GM12878 (cell line): ENCODE measurements at regions not wholly inside any gene's neighbourhood (a gene's known extent, or its start where the extent isn't known, plus 50 kb on each side); places are given as distances from the start of the nearest gene placed in this dataset.

Experiments
- ATAC-seq: fragments of 200-7000 bp; cut with Tn5 transposase; 3 replicates; pipeline ENCODE4 v1.9.1; 2020; ENCODE audit warnings: mild to moderate bottlenecking, moderate library complexity
- BruUV-seq: library from RNA; stranded (reverse); fragments of 400-500 nt; replicated peaks from 2 replicates; lab custom pipeline; 2021; lab: Mats Ljungman, UMichigan
- CTCF ChIA-PET: fragments of 300-600 bp; sonication (Branson Sonifier 250); formaldehyde crosslinking; extraction: SDS; loops from one replicate; lab custom pipeline; 2021; ENCODE audit warnings: inconsistent platforms; lab: Yijun Ruan, JAX
- POLR2A ChIA-PET: fragments of 350-600 bp; formaldehyde crosslinking; extraction: SDS; loops from one replicate; lab custom pipeline; 2021; ENCODE audit warnings: inconsistent platforms; lab: Charles Lee
- RAD21 ChIA-PET: fragments of 300-600 bp; sonication (Branson Sonifier 250); formaldehyde crosslinking; loops from one replicate; lab custom pipeline; 2023; ENCODE audit warnings: antibody characterized with exemption; ENCODE audit not compliant: unreplicated experiment; lab: Charles Lee
- SMC1A ChIA-PET: fragments of 300-600 bp; sonication (Branson Sonifier 250); formaldehyde crosslinking; loops from one replicate; lab custom pipeline; 2023; ENCODE audit not compliant: unreplicated experiment, uncharacterized antibody; lab: Charles Lee
- DNase-seq: peaks from one replicate; pipeline ENCODE4 v3.0.0-alpha.2; 2011; ENCODE audit warnings: low read depth, low spot score
- FAIRE-seq: peaks from 3 replicates; lab custom pipeline; 2011; peaks lifted over from hg19 to GRCh38; lab: Jason Lieb, UNC
- H2AFZ ChIP-seq: 2 replicates; pipeline ENCODE4 v1.6.0; 2011; ENCODE audit warnings: low read depth, low read length, control low read depth; ENCODE audit not compliant: control insufficient read depth
- H3K27ac ChIP-seq: 2 replicates; pipeline ENCODE4 v1.5.1; 2011; ENCODE audit warnings: control low read depth; ENCODE audit not compliant: control insufficient read depth, insufficient read depth
- H3K27me3 ChIP-seq, 2 experiments: replicated peaks in 1 of 2; 2 replicates each; pipeline versions ENCODE4 v1.6.0 to v1.6.1; 2011; ENCODE audit warnings: low read length in 1 of 2; ENCODE audit not compliant: control insufficient read depth in 2 of 2, insufficient read depth in 2 of 2
- H3K36me3 ChIP-seq, 2 experiments: 2 replicates each; pipeline ENCODE4 v1.5.1; 2011; ENCODE audit warnings: low read length in 1 of 2; ENCODE audit not compliant: control insufficient read depth in 2 of 2, insufficient read depth in 2 of 2
- H3K4me1 ChIP-seq: 2 replicates; pipeline ENCODE4 v1.6.1; 2011; ENCODE audit warnings: mild to moderate bottlenecking, low read length, moderate library complexity, mixed read lengths; ENCODE audit not compliant: control insufficient read depth, insufficient read depth
- H3K4me2 ChIP-seq: 2 replicates; pipeline ENCODE4 v1.6.0; 2011; ENCODE audit warnings: control low read depth; ENCODE audit not compliant: control insufficient read depth, insufficient read depth
- H3K4me3 ChIP-seq: fragments of 200-600 bp; sonication (generic); 2 replicates; pipeline ENCODE4 v1.5.1; 2016
- H3K79me2 ChIP-seq: 2 replicates; pipeline ENCODE4 v1.6.0; 2011; ENCODE audit warnings: low read length; ENCODE audit not compliant: control insufficient read depth, insufficient read depth
- H3K9ac ChIP-seq: 2 replicates; pipeline ENCODE4 v1.8.0; 2011; ENCODE audit warnings: low read length, control low read depth, mixed read lengths; ENCODE audit not compliant: control insufficient read depth, insufficient read depth
- H3K9me3 ChIP-seq: replicated peaks from 3 replicates; pipeline ENCODE4 v1.5.1; 2011; ENCODE audit warnings: mild to moderate bottlenecking, low read length; ENCODE audit not compliant: control insufficient read depth, insufficient read depth
- H4K20me1 ChIP-seq: 2 replicates; pipeline ENCODE4 v1.6.0; 2011; ENCODE audit not compliant: control insufficient read depth, insufficient read depth
- CBX3 ChIP-seq: fragments of 200-600 bp; sonication (generic); IDR thresholded peaks from 2 replicates; pipeline ENCODE4 v1.6.1; 2016; ENCODE audit warnings: low read depth, borderline replicate concordance
- IRF4 ChIP-seq: IDR thresholded peaks from 2 replicates; pipeline ENCODE4 v1.6.1; 2011; ENCODE audit warnings: low read depth, low read length
- LARP7 ChIP-seq: fragments of 450-650 bp; IDR thresholded peaks from 2 replicates; pipeline ENCODE4 v1.6.1; 2017; ENCODE audit warnings: mild to moderate bottlenecking
- NFXL1 ChIP-seq: fragments of 450-650 bp; IDR thresholded peaks from 2 replicates; pipeline ENCODE4 v1.6.1; 2017; ENCODE audit warnings: antibody characterized with exemption, mild to moderate bottlenecking, borderline replicate concordance
- POU2F2 ChIP-seq: IDR thresholded peaks from 3 replicates; pipeline ENCODE4 v1.6.1; 2011; ENCODE audit warnings: low read depth, mild to moderate bottlenecking, low read length, borderline replicate concordance
- STAT1 ChIP-seq: fragments of 450-650 bp; conservative IDR thresholded peaks from 2 replicates; pipeline ENCODE4 v1.6.1; 2014; ENCODE audit warnings: antibody characterized with exemption, mild to moderate bottlenecking
- STAT3 ChIP-seq: IDR thresholded peaks from 2 replicates; pipeline ENCODE4 v1.6.1; 2011; ENCODE audit warnings: low read depth, low read length, improper control_type of control experiment
- ZNF217 ChIP-seq: fragments of 450-650 bp; IDR thresholded peaks from 2 replicates; pipeline ENCODE4 v1.6.1; 2017; ENCODE audit warnings: antibody characterized with exemption, mild to moderate bottlenecking
- WGBS: methylation state at CpG from one replicate; pipeline ENCODE4 v1.1.6; 2016; ENCODE audit warnings: low lambda C conversion rate; ENCODE audit not compliant: insufficient replicate concordance, insufficient coverage; ENCODE audit errors: missing lambda C conversion rate; 5-methylcytosine and 5-hydroxymethylcytosine counted together
- in situ Hi-C: fragments of 300-500 bp; cut with MboI; formaldehyde crosslinking; loops from 9 replicates; pipeline ENCODE4 v1.14.3; 2018; ENCODE audit warnings: mixed read lengths
- intact Hi-C: fragments of 100-400 bp; cut with micrococcal nuclease; formaldehyde crosslinking; loops from one replicate; pipeline ENCODE4 v1.14.2; 2022; ENCODE audit not compliant: unreplicated experiment
- TF ChIP-seq, protein P1 (sequence below): fragments of 450-650 bp; formaldehyde crosslinking; IDR thresholded peaks from 2 replicates; pipeline ENCODE4 v1.5.0; 2022; ENCODE audit warnings: mild to moderate bottlenecking, missing genetic modification characterization
- TF ChIP-seq, protein P2 (sequence below): fragments of 450-650 bp; IDR thresholded peaks from 2 replicates; pipeline ENCODE4 v1.6.1; 2017; ENCODE audit warnings: mild to moderate bottlenecking, moderate library complexity
- TF ChIP-seq, protein P3 (sequence below): fragments of 450-650 bp; IDR thresholded peaks from 2 replicates; pipeline ENCODE4 v1.6.1; 2016; ENCODE audit warnings: mild to moderate bottlenecking, moderate library complexity, borderline replicate concordance
- TF ChIP-seq, protein P4 (sequence below): IDR thresholded peaks from 2 replicates; pipeline ENCODE4 v1.6.1; 2011; ENCODE audit warnings: borderline replicate concordance, low read depth, mild to moderate bottlenecking, moderate library complexity, low read length; ENCODE audit not compliant: insufficient read depth, poor library complexity, severe bottlenecking

DNA sequence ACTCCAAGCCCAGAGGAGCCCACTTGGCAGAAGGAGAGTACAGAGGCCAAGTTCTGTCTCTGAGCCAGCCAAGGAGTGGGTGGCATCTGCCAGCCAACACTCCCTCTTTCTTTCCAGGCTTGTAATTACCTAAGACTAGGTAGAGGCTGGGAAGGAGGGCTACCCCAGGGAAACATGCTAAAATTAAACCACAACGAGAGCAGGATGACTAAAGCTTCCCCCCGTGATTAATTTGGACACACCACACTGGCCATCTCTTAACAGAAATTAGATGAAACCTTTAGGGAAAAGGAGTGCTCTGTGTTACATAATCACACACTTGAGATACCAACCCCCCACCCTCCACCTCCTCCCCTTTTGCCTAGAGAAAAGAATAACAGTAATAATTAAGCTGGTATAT lies 102.1 kb upstream of the ZC3H12A start:
- H4K20me1 ChIP-seq = no peaks in the 10 kb centered on the region
- no peaks in the 10 kb centered on the region for H3K9me3 ChIP-seq
- in situ Hi-C loops (no loop called here), intact Hi-C loops (no loop called here)
- no peaks in the 10 kb centered on the region for H3K79me2 ChIP-seq
- DNase-seq (no peak), ATAC-seq (no peak), FAIRE-seq (no peak)
- H3K36me3 ChIP-seq = no peaks in the 10 kb centered on the region
- H3K27ac ChIP-seq = no peak overlapping the region
- H3K9ac ChIP-seq = no peak overlapping the region
- 3% methylated on average over 2 of the region's 2 CpGs for WGBS
- no peak overlapping the region for H2AFZ ChIP-seq
- no peaks in the 10 kb centered on the region for H3K27me3 ChIP-seq
- no peak overlapping the region for H3K4me2 ChIP-seq
- H3K4me1 ChIP-seq = no peaks in the 10 kb centered on the region
- SMC1A ChIA-PET = no interaction called here
- CTCF ChIA-PET = interaction anchor here (0.7 kb wide), 1 partner anchor 582 kb away, joined by 4 read pairs; no protein-coding TSS in a partner anchor
- H3K4me3 ChIP-seq = no peak overlapping the region
- RAD21 ChIA-PET = interaction anchor here (0.9 kb wide), 1 partner anchor 8 kb away, joined by 3 read pairs; no protein-coding TSS in a partner anchor
- POLR2A ChIA-PET = no interaction called here
- no TSS peak for BruUV-seq
- TF ChIP-seq CBX3 (no peak), NFXL1 (no peak), STAT1 (no peak), LARP7 (no peak), STAT3 (no peak), POU2F2 (no peak), ZNF217 (no peak), IRF4 (no peak)
- TF ChIP-seq, protein P1, sequence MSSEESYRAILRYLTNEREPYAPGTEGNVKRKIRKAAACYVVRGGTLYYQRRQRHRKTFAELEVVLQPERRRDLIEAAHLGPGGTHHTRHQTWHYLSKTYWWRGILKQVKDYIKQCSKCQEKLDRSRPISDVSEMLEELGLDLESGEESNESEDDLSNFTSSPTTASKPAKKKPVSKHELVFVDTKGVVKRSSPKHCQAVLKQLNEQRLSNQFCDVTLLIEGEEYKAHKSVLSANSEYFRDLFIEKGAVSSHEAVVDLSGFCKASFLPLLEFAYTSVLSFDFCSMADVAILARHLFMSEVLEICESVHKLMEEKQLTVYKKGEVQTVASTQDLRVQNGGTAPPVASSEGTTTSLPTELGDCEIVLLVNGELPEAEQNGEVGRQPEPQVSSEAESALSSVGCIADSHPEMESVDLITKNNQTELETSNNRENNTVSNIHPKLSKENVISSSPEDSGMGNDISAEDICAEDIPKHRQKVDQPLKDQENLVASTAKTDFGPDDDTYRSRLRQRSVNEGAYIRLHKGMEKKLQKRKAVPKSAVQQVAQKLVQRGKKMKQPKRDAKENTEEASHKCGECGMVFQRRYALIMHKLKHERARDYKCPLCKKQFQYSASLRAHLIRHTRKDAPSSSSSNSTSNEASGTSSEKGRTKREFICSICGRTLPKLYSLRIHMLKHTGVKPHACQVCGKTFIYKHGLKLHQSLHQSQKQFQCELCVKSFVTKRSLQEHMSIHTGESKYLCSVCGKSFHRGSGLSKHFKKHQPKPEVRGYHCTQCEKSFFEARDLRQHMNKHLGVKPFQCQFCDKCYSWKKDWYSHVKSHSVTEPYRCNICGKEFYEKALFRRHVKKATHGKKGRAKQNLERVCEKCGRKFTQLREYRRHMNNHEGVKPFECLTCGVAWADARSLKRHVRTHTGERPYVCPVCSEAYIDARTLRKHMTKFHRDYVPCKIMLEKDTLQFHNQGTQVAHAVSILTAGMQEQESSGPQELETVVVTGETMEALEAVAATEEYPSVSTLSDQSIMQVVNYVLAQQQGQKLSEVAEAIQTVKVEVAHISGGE = no peak
- TF ChIP-seq, protein P2, sequence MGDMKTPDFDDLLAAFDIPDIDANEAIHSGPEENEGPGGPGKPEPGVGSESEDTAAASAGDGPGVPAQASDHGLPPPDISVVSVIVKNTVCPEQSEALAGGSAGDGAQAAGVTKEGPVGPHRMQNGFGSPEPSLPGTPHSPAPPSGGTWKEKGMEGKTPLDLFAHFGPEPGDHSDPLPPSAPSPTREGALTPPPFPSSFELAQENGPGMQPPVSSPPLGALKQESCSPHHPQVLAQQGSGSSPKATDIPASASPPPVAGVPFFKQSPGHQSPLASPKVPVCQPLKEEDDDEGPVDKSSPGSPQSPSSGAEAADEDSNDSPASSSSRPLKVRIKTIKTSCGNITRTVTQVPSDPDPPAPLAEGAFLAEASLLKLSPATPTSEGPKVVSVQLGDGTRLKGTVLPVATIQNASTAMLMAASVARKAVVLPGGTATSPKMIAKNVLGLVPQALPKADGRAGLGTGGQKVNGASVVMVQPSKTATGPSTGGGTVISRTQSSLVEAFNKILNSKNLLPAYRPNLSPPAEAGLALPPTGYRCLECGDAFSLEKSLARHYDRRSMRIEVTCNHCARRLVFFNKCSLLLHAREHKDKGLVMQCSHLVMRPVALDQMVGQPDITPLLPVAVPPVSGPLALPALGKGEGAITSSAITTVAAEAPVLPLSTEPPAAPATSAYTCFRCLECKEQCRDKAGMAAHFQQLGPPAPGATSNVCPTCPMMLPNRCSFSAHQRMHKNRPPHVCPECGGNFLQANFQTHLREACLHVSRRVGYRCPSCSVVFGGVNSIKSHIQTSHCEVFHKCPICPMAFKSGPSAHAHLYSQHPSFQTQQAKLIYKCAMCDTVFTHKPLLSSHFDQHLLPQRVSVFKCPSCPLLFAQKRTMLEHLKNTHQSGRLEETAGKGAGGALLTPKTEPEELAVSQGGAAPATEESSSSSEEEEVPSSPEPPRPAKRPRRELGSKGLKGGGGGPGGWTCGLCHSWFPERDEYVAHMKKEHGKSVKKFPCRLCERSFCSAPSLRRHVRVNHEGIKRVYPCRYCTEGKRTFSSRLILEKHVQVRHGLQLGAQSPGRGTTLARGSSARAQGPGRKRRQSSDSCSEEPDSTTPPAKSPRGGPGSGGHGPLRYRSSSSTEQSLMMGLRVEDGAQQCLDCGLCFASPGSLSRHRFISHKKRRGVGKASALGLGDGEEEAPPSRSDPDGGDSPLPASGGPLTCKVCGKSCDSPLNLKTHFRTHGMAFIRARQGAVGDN = no peak
- TF ChIP-seq, protein P3, sequence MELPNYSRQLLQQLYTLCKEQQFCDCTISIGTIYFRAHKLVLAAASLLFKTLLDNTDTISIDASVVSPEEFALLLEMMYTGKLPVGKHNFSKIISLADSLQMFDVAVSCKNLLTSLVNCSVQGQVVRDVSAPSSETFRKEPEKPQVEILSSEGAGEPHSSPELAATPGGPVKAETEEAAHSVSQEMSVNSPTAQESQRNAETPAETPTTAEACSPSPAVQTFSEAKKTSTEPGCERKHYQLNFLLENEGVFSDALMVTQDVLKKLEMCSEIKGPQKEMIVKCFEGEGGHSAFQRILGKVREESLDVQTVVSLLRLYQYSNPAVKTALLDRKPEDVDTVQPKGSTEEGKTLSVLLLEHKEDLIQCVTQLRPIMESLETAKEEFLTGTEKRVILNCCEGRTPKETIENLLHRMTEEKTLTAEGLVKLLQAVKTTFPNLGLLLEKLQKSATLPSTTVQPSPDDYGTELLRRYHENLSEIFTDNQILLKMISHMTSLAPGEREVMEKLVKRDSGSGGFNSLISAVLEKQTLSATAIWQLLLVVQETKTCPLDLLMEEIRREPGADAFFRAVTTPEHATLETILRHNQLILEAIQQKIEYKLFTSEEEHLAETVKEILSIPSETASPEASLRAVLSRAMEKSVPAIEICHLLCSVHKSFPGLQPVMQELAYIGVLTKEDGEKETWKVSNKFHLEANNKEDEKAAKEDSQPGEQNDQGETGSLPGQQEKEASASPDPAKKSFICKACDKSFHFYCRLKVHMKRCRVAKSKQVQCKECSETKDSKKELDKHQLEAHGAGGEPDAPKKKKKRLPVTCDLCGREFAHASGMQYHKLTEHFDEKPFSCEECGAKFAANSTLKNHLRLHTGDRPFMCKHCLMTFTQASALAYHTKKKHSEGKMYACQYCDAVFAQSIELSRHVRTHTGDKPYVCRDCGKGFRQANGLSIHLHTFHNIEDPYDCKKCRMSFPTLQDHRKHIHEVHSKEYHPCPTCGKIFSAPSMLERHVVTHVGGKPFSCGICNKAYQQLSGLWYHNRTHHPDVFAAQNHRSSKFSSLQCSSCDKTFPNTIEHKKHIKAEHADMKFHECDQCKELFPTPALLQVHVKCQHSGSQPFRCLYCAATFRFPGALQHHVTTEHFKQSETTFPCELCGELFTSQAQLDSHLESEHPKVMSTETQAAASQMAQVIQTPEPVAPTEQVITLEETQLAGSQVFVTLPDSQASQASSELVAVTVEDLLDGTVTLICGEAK = no peak
- TF ChIP-seq, protein P4, sequence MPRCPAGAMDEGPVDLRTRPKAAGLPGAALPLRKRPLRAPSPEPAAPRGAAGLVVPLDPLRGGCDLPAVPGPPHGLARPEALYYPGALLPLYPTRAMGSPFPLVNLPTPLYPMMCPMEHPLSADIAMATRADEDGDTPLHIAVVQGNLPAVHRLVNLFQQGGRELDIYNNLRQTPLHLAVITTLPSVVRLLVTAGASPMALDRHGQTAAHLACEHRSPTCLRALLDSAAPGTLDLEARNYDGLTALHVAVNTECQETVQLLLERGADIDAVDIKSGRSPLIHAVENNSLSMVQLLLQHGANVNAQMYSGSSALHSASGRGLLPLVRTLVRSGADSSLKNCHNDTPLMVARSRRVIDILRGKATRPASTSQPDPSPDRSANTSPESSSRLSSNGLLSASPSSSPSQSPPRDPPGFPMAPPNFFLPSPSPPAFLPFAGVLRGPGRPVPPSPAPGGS = no peak
